Fibroblast of mammary gland (primary cell): ENCODE measurements at regions not wholly inside any gene's neighbourhood (a gene's known extent, or its start where the extent isn't known, plus 50 kb on each side); places are given as distances from the start of the nearest gene placed in this dataset.

Source experiments
- DNase-seq: peaks from one replicate; pipeline ENCODE4 v3.0.0-alpha.2; 2010; ENCODE audit warnings: low read depth
- H3K4me3 ChIP-seq: 2 replicates; pipeline ENCODE4 v1.5.1; 2011; ENCODE audit warnings: low read depth, mild to moderate bottlenecking, low read length, moderate library complexity; ENCODE audit not compliant: control insufficient read depth
- CTCF ChIP-seq: conservative IDR thresholded peaks from 2 replicates; pipeline ENCODE4 v1.5.1; 2011; ENCODE audit warnings: low read depth, low read length, inconsistent platforms; ENCODE audit not compliant: control insufficient read depth, insufficient read depth

- no peak for DNase-seq
- no peak overlapping the region for H3K4me3 ChIP-seq
- TF ChIP-seq CTCF: no peak
Observed at GRCh38 chr1:22196041-22196440, 53.1 kb upstream of the WNT4 start.

- DNase-seq: no peak
- no peak for TF ChIP-seq CTCF
- H3K4me3 ChIP-seq: no peak overlapping the region
Observed at GRCh38 chr1:22196641-22197040, 53.7 kb upstream of the WNT4 start.

- H3K4me3 ChIP-seq: no peak overlapping the region
- DNase-seq: no peak
- TF ChIP-seq CTCF: no peak
Observed at GRCh38 chr1:22197644-22198043, 54.7 kb upstream of the WNT4 start.

GRCh38 chr1:22201023-22201422 is 58.1 kb upstream of the WNT4 start:
- no peak for DNase-seq
- TF ChIP-seq CTCF: no peak
- H3K4me3 ChIP-seq: no peak overlapping the region

GRCh38 chr1:22203335-22203734 is 60.4 kb upstream of the WNT4 start:
- H3K4me3 ChIP-seq: no peak overlapping the region
- DNase-seq: no peak
- no peak for TF ChIP-seq CTCF

GRCh38 chr1:22204057-22204840 is 61.4 kb upstream of the WNT4 start:
- no peak overlapping the region for H3K4me3 ChIP-seq
- TF ChIP-seq CTCF: no peak
- no peak for DNase-seq
